ENCODE measurements at regions not wholly inside any gene's neighbourhood (a gene's known extent, or its start where the extent isn't known, plus 50 kb on each side); places are given as distances from the start of the nearest gene placed in this dataset.

GRCh38 chr10:42951486-42952251 lies 125.2 kb upstream of the RET start:
- DNase-seq (ENCODE audit: low read depth in 2 of 2): no peak

DNA sequence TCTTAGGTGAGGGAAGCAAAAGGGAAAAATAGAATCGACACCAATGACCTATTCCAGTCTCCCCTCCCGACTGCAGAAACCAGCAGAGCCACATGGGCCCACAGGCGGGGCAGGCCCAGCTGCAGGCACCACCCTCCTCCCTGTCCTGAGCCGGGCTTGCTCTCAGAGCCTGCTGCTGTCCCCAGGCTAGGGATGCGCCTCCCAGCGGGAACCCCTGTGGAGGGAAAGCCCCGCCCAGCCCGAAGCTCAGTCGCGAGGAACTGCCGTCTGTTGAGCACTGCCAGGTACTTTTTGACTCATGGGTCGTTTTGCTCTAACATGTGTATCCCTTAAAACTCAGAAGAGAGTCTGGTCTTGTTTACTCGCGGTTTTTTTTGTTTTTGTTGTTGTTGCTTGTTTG lies 124.5 kb upstream of the RET start:
- peak in 1 of 2 donors; percentile 1 for DNase-seq (ENCODE audit: low read depth in 2 of 2)

GRCh38 chr10:42952931-42953683 lies 123.8 kb upstream of the RET start:
- no peak for DNase-seq (ENCODE audit: low read depth in 2 of 2)

DNA sequence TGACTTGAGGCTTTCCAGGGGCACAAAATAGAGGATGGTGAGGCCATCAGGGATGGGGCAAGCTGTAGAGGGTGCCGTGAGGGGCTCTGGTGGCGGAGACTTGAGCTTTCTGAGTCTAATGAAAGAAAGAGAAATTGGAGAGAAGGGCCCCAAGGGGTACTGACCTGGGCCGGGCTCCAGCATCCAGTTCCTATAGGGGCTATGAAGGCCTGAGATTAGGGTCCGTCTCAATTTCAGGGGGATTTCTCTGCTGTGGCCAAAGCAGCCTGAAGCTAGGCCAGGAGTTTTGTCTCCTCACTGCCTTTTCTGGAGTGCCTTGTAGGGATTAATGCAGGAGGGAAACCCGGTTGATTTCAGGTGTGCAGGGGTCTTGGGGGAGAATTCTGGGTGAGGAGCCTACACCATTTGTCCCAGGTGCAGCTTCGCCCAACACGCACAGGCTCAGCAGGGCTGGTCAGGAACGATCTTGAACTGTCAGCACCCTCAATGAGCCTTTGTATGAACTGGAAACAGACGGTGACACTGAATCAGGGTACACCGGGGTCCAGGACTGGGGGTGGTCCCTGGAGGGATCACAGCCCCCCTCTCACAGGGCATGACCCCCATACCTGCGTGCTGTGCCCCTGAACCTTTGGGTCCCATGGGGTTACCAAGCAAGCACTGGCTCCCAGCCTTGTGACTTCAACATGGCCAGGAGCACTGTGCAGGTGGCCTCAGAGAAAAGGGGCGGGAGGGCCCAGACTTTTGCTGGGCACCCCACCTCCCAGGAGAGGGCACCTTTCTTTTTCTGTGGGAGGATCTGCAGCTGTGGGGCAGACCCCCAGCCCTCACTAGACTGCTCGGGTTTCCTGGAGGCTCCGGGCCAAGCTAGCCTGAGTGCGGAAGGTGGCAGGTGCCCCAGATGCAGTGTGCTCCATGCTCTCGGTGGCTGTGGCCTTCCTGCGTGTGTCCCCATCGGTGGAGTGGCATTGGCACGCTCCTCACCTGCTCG lies 122.9 kb upstream of the RET start:
- DNase-seq (ENCODE audit: low read depth in 2 of 2): no peak

DNA sequence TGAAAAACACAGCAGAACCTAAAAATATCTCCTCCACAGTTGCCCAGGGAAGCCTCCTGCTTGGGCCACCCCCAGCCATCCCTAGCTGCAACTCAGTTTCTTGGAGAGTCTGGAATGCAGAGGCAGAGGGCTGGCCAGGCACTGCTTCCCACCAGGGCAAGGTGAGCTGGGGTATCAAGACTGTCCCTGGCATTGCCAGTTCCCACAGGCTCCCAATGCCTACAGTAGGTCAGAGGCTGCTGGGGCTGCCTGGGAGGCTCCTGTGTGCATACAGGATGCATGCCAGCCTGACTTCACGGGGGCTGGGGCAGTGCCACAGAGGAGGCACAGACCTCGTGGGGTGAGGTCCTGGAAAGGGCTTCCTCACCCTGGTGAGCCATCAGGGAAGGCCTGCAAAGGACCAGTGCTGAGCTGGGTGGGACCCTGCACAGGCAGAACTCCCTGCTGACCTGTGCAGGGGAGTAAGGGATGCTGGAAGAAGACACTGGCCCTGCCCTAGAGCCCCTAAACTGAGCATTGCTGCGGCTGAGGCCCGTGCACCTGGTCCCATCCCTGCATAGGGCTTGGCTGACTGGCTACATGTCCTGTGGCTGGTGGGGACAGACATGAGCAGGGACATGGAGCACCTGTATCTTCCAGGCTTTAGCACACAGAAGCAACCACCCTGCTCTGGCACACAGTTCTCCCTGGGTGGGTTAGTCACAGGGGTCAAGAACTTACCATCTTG lies 121.9 kb upstream of the RET start:
- no peak for DNase-seq (ENCODE audit: low read depth in 2 of 2)

DNA sequence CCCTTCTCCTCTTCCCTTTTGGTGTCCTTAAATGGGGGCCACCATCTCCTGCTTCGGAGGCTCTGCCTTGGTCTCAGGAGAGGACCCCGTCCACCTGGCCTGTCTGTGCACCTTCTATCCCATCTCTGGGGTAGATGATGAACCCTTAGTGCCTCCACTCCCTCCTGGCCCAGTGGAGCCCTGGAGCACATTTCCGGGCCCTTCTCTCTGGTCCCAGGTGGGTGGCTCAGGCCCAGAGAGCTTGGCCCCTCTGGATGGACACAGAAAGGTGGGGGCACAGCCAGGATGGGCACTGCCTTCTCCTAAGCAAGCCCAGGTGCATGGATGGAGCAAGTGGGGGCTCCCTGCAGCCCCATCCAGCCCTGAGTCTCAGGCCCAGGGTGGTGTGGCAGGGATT lies 121.4 kb upstream of the RET start:
- no peak for DNase-seq (ENCODE audit: low read depth in 2 of 2)

- no peak for DNase-seq (ENCODE audit: low read depth in 2 of 2)
These were observed 120.8 kb upstream of the RET start for GRCh38 chr10:42956045-42956444.

GRCh38 chr10:42958142-42958868 lies 118.6 kb upstream of the RET start:
- DNase-seq (ENCODE audit: low read depth in 2 of 2): no peak

GRCh38 chr10:42959833-42960232 lies 117.0 kb upstream of the RET start:
- DNase-seq (ENCODE audit: low read depth in 2 of 2): no peak

GRCh38 chr10:42960491-42960990 lies 116.3 kb upstream of the RET start:
- no peak for DNase-seq (ENCODE audit: low read depth in 2 of 2)

DNA sequence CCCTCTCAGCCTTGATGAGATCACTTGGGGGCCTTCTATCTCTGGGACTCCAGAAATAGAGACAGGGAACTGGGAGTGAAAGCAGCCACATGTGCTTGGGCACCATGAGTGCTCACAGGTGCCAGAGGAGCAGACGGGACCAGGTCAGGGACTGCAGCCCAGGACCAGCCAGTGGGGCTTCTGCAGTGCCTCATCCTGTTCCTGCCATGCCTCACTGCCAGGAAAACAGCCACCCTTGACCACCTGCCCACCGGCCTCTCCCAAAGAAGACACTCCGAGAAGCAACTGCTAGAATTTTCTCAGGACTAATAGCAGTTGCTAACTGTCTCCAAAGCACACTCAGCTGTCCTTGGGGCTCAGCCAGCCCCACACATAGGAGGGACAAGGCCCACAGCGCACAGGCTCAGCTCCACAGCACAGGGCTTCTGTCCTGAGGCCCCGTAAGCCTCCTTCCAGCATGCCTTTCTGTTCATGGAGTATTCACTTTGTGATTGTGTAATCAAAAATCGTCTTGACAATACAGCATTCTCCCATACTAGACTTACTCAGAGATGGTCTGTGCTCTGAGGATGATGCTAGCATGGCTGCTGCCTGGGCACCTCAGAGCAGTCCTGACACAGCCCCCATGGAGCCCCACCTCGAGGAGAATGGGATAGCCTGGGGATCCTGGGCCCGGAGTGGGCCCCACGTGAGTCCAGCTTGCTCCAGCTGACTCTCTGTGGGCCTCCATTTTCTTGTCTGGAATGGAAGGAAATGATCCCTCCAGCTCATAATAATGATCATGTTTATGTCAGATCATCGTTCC lies 115.7 kb upstream of the RET start:
- no peak for DNase-seq (ENCODE audit: low read depth in 2 of 2)

GRCh38 chr10:42961796-42962109 lies 115.1 kb upstream of the RET start:
- DNase-seq (ENCODE audit: low read depth in 2 of 2): no peak

DNA sequence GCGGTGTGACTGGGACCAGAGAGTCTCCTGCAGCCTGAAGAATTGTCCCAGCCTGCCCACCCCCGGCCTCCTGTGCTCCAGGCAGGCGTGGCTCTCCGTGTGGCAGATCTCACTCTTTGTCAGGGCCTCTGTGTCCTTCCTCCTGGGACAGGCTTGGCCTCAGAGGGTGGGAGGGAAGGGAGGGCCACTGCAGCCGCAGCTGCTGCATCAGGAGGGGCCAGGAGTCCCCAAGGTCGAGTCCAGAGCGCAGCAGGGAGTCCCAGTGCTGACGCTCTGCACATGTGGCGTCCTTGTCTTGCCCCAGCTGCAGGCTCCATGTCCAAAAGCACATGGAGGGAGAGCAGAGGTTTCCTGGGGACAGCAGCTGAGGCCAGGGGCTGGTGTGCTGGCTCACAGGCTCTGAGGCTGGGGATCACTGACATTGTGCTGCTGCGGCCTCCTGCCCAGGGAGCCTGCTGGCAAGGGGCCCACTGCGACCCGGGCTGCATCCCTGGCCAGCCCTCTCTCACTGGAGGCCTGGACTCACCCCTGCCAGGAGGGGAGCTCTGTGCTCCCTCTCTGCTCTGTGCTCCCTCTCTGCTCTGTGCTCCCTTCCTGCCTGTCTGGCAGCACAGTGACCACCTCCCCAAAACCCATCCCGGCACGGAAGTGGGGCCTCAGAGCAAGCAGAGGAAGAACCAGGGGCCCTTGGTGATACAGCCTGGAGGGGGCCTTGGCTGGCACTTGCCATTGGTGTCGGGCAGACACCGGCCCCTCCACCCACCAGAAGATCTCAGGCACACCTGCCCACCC lies 114.6 kb upstream of the RET start:
- DNase-seq (ENCODE audit: low read depth in 2 of 2): no peak

- DNase-seq (ENCODE audit: low read depth in 2 of 2): no peak
These were observed 114.0 kb upstream of the RET start for GRCh38 chr10:42962902-42963231.

DNA sequence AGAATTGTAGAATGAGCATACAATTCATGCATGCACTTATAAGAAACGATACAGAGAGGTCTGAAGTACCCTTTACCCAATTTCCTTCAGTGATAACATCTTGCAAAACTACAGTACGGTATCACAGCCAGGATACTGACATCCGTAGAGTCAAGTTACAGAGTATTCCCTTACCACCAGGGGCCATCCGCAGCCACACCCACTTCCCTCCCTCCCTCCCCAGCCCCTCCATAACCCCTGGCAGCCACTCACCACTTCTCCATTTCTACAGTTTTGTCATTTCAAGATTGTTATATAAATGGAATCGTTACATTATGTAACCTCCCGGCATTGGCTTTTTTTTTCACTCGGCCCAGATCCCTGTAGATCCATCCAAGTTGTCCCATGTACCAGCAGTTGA lies 113.6 kb upstream of the RET start:
- DNase-seq (ENCODE audit: low read depth in 2 of 2): no peak

GRCh38 chr10:42969147-42969546 lies 107.7 kb upstream of the RET start:
- DNase-seq (ENCODE audit: low read depth in 2 of 2): no peak

DNA sequence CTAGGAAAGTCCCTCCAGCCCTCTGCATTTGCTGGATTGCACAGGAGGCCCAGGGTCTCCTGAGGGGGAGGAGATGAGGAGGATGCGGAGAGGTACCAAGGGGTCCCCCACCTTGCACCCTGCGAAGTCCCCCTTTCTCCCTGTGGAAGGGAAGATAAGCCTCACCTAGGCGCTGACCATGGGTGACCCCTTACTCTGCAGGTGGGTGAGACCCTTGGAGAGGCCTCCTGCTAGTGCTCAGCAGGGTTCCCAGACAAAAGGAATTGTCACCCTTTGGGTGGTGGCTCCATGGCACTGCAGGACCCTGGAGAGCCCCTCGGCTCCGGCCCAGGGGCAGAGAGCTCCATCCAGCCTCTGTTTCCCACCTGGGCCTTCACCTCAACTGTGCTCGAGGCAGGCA lies 107.0 kb upstream of the RET start:
- no peak for DNase-seq (ENCODE audit: low read depth in 2 of 2)

DNA sequence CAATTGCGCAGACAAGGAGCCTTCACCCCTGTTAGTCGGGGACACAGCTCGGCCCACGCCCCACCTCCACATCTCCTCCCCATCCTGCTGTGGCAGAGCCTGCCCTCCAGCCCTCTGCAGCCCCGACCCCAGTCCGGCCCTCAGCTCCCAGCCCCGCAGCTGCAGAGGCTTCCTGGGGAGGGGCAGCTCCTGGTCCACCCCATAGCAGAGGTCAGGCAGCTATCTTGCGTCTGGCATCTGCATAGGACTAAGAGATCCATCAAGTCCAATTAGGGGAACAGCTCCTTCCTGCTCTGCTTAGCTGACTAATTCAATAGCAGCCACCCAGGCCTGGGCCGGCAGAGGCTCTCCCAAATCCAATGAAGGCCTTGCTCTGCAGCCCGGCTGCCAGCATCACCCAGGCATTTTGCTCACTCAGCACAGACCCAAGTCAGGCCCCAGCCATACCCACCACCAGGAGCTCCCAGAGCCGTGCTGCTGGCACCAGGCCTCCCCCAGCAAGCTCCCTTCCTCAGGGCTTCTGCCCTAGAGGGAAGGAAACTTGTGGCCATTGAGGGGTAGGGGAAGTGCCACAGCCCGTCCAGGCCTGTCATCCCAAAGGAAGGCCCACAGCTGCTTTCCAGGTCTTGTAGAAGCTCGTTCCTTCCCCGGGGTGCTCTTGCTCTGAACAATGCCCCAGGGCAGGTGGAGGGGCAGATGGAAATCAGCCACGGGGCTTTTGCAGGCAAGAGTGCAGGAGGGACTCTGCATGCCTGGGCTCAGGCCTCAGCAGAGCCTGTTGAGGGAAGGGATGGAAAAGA lies 106.2 kb upstream of the RET start:
- no peak for DNase-seq (ENCODE audit: low read depth in 2 of 2)
